ENCODE measurements at regions not wholly inside any gene's neighbourhood (a gene's known extent, or its start where the extent isn't known, plus 50 kb on each side); places are given as distances from the start of the nearest gene placed in this dataset.

GRCh38 chr1:209380420-209380819, 203.1 kb upstream of the CAMK1G start:
- TF ChIP-seq POLR2A (IDR thresholded peaks at IDR 0.05) (no peak), CTCF (IDR thresholded peaks at IDR 0.05) (no peak)
